GM12875 (cell line): ENCODE measurements at regions not wholly inside any gene's neighbourhood (a gene's known extent, or its start where the extent isn't known, plus 50 kb on each side); places are given as distances from the start of the nearest gene placed in this dataset.

ENCODE experiments used
- H3K4me3 ChIP-seq: one replicate; pipeline ENCODE4 v1.5.1; 2011; ENCODE audit warnings: low read depth, low read length, control low read depth
- CTCF ChIP-seq: IDR thresholded peaks from 2 replicates; pipeline ENCODE4 v1.5.1; 2011; ENCODE audit warnings: low read depth, mild to moderate bottlenecking, control low read depth, inconsistent platforms, low read length, moderate library complexity, borderline replicate concordance; ENCODE audit not compliant: insufficient read depth

GRCh38 chr3:68378631-68379030 is 553.7 kb downstream of the TAFA4 start:
- TF ChIP-seq CTCF = no peak
- H3K4me3 ChIP-seq = no peak overlapping the region

- TF ChIP-seq CTCF = no peak
Observed at GRCh38 chr3:68373727-68374126, 558.6 kb downstream of the TAFA4 start.

GRCh38 chr3:68363796-68364195 is 568.6 kb downstream of the TAFA4 start:
- TF ChIP-seq CTCF = no peak
- no peak overlapping the region for H3K4me3 ChIP-seq

More at GRCh38 chr3:68373727-68374126, 558.6 kb downstream of the TAFA4 start:
- no peak overlapping the region for H3K4me3 ChIP-seq

- no peak overlapping the region for H3K4me3 ChIP-seq
- TF ChIP-seq CTCF = no peak
Observed at GRCh38 chr3:68360492-68360891, 571.9 kb downstream of the TAFA4 start.

GRCh38 chr3:68345781-68346180 is 586.6 kb downstream of the TAFA4 start:
- H3K4me3 ChIP-seq = no peak overlapping the region
- no peak for TF ChIP-seq CTCF

GRCh38 chr3:68342426-68342825 is 589.9 kb downstream of the TAFA4 start:
- H3K4me3 ChIP-seq = no peak overlapping the region
- no peak for TF ChIP-seq CTCF

- H3K4me3 ChIP-seq = no peak overlapping the region
- TF ChIP-seq CTCF = no peak
Observed at GRCh38 chr3:68336042-68336441, 596.3 kb downstream of the TAFA4 start.
